ENCODE measurements at regions not wholly inside any gene's neighbourhood (a gene's known extent, or its start where the extent isn't known, plus 50 kb on each side); places are given as distances from the start of the nearest gene placed in this dataset.
A peak's percentile ranks its signal among the peaks of the same experiment; 100 is the strongest.

DNA sequence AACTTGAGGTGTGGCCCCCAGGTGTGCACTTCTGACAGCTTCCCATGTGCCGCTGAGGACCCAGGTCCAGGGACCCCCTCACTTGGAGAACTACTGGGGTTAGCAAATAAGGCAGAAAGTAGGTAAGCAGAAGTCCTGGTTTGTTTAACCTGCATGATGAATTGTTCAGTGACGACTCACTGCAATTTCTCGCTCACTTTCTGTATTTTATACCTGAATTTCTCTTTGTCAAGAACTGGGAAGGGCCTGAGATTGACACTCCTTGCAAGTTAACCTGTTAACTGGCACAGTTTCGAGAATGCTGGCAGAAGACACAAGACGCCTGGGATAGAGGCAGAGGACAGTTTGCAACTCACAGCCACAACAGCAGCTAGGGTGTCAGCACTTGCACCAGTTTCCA is 164.5 kb upstream of the NCK2 start:
- H3K27me3 ChIP-seq (ENCODE audit: insufficient read depth, low read length), result peaks cover 45% of the 10 kb centered on the region
- H3K4me1 ChIP-seq (ENCODE audit: control insufficient read depth, insufficient read depth, low read length, unreplicated experiment), result peaks cover 9% of the 10 kb centered on the region
- H2AFZ ChIP-seq (ENCODE audit: low read length, unreplicated experiment), result no peak overlapping the region
- H3K36me3 ChIP-seq (ENCODE audit: insufficient read depth, low read length), result no peaks in the 10 kb centered on the region
- no peaks in the 10 kb centered on the region for H3K79me2 ChIP-seq (ENCODE audit: control insufficient read depth, insufficient read depth, low read length, unreplicated experiment)
- no peak overlapping the region for H3K27ac ChIP-seq (ENCODE audit: low read depth, low read length)
- H3K4me3 ChIP-seq (ENCODE audit: low read depth, low read length), result no peak overlapping the region

DNA sequence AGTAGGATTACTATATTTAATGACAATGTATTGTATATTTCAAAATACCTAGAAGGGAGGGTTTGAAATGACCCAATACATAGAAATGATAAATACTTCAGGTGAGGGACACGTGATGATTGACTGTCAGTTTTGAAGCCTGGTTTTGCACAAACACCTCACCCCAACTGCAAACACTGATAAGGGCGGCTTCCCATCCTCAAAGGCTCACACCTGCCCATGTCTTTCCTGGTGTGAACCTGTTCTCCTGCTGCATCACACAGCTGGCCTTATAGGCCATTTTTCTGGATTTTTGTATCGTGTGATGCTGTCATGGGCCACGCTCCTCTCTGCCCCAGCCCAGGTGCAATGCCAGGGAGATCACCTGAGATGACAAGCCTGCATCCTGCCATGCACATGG is 166.5 kb upstream of the NCK2 start:
- H3K4me1 ChIP-seq (ENCODE audit: control insufficient read depth, insufficient read depth, low read length, unreplicated experiment), result peaks cover 15% of the 10 kb centered on the region
- no peak overlapping the region for H2AFZ ChIP-seq (ENCODE audit: low read length, unreplicated experiment)
- H3K79me2 ChIP-seq (ENCODE audit: control insufficient read depth, insufficient read depth, low read length, unreplicated experiment), result no peaks in the 10 kb centered on the region
- H3K36me3 ChIP-seq (ENCODE audit: insufficient read depth, low read length), result no peaks in the 10 kb centered on the region
- H3K27me3 ChIP-seq (ENCODE audit: insufficient read depth, low read length), result peaks cover 26% of the 10 kb centered on the region
- H3K27ac ChIP-seq (ENCODE audit: low read depth, low read length), result no peak overlapping the region
- no peak overlapping the region for H3K4me3 ChIP-seq (ENCODE audit: low read depth, low read length)

DNA sequence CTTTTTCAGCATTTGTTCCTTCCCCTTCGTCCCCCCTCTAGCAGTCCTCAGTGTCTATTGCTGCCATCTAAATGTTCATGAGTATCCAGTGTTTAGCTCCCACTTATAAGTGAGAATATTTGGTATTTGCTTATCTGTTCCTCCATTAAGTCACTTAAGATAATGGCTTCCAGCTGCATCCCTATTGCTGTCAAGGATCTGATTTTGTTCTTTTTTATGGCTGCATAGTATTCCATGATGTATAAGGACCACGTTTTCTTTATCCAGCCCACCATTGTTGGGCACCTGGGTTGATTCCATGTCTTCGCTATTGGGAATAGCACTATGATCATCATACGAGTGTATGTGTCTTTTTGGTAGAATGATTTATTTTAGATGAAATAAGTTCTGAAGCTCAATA is 166.9 kb upstream of the NCK2 start:
- H3K79me2 ChIP-seq (ENCODE audit: control insufficient read depth, insufficient read depth, low read length, unreplicated experiment), result no peaks in the 10 kb centered on the region
- H3K36me3 ChIP-seq (ENCODE audit: insufficient read depth, low read length), result no peaks in the 10 kb centered on the region
- H3K4me1 ChIP-seq (ENCODE audit: control insufficient read depth, insufficient read depth, low read length, unreplicated experiment), result peaks cover 19% of the 10 kb centered on the region
- H3K4me3 ChIP-seq (ENCODE audit: low read depth, low read length), result no peak overlapping the region
- H3K27ac ChIP-seq (ENCODE audit: low read depth, low read length), result no peak overlapping the region
- peaks cover 22% of the 10 kb centered on the region for H3K27me3 ChIP-seq (ENCODE audit: insufficient read depth, low read length)
- no peak overlapping the region for H2AFZ ChIP-seq (ENCODE audit: low read length, unreplicated experiment)

DNA sequence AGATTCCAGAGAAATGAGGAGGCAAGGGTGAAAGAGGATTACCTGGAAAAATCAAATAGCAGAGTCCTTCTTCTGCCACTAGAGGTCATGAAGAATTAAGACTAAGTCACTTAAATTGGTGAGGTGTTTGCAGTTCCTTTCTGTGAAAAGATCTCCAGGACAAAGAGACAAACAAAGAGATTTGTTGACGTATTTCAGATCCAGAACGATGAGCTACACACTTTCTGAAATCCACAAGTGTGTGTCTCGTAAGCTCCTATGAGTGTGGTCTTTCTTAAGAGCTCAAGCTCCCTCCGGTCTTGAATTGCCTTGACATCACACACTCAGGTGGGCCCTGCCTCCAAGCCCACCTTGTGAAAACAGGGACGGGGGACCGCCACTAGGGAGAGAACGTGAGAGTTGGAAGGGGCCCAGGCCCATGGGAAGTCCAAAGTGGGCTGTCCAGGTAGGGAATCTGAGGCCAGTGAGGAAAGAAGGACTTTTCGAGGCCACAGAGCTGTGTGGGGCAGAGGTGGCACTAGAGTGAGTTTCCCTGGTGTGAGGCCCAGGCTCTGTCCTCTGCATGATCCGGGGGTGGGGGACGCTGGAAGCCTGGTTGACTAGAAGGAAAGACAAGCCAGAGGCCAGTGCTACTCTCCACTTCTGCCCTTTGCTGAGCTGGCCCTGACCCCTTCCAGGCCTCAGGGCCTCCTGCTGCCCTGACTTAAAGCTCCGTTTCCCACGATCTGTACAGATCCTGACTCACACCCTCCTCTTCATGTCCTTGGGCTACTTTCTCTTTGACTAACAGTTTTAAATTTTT is 168.1 kb upstream of the NCK2 start:
- no peak overlapping the region for H3K4me3 ChIP-seq (ENCODE audit: low read depth, low read length)
- no peak overlapping the region for H3K27ac ChIP-seq (ENCODE audit: low read depth, low read length)
- no peaks in the 10 kb centered on the region for H3K79me2 ChIP-seq (ENCODE audit: control insufficient read depth, insufficient read depth, low read length, unreplicated experiment)
- H3K36me3 ChIP-seq (ENCODE audit: insufficient read depth, low read length), result no peaks in the 10 kb centered on the region
- H3K4me1 ChIP-seq (ENCODE audit: control insufficient read depth, insufficient read depth, low read length, unreplicated experiment), result peaks cover 20% of the 10 kb centered on the region
- peaks cover 18% of the 10 kb centered on the region for H3K27me3 ChIP-seq (ENCODE audit: insufficient read depth, low read length)
- no peak overlapping the region for H2AFZ ChIP-seq (ENCODE audit: low read length, unreplicated experiment)

DNA sequence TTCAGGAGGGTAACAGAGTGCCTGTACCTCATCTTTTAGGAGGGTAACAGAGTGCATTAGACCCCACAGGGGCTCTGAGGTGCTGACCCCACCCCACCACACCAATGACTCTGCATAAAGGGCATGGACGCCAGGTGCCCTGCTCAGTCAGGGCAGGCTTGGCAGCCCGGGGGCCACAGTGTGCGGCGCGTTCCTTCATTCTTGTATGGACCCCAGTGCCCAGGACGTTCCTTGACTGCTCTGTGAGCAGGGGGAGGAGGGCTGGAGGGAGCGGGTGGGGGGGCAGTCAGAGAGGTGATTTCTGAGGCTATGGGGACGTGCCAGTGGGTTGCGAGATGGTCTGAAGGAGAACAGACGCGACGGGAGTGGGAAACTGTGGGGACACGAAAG is 168.7 kb upstream of the NCK2 start:
- Histone ChIP-seq H3K27me3 (ENCODE audit: insufficient read depth, low read length) (peaks cover 15% of the 10 kb centered on the region), H3K79me2 (ENCODE audit: control insufficient read depth, insufficient read depth, low read length, unreplicated experiment) (no peaks in the 10 kb centered on the region), H3K4me3 (ENCODE audit: low read depth, low read length) (peak overlapping the region; percentile 70; the same call in 1 of the 2 replicates), H2AFZ (ENCODE audit: low read length, unreplicated experiment) (no peak overlapping the region), H3K4me1 (ENCODE audit: control insufficient read depth, insufficient read depth, low read length, unreplicated experiment) (peaks cover 20% of the 10 kb centered on the region), H3K27ac (ENCODE audit: low read depth, low read length) (no peak overlapping the region), H3K36me3 (ENCODE audit: insufficient read depth, low read length) (no peaks in the 10 kb centered on the region)

DNA sequence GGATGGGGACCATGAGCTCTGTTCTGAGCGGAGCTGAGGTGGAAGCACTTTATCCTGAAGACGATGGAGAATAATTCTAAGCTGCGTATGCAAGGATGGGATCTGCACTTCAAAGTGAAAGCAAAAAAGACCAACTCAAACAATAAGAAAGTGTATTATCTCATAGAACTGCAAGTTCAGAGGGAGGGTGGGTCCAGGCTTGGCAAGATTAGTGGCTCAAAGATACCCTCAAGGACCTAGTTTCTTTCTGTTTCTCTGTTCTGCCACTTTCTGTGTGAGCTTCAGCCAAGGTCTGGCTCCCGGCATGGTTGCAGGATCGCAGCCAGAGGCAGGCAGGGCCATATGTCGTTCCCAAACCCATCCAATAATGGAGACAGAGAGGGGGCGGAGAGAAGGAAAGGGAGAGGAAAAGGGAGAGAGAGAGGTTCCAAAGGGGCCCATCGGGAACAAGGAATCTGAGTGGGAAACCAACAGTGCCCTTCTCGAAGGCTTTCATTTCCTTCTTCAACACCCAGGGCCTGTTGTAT is 169.2 kb upstream of the NCK2 start:
- peaks cover 10% of the 10 kb centered on the region; the same call in 1 of the 2 replicates for H3K27me3 ChIP-seq (ENCODE audit: insufficient read depth, low read length)
- H3K4me1 ChIP-seq (ENCODE audit: control insufficient read depth, insufficient read depth, low read length, unreplicated experiment), result peaks cover 20% of the 10 kb centered on the region
- H3K79me2 ChIP-seq (ENCODE audit: control insufficient read depth, insufficient read depth, low read length, unreplicated experiment), result no peaks in the 10 kb centered on the region
- H3K36me3 ChIP-seq (ENCODE audit: insufficient read depth, low read length), result no peaks in the 10 kb centered on the region
- peak overlapping the region; percentile 63 for H2AFZ ChIP-seq (ENCODE audit: low read length, unreplicated experiment)
- H3K27ac ChIP-seq (ENCODE audit: low read depth, low read length), result no peak overlapping the region
- H3K4me3 ChIP-seq (ENCODE audit: low read depth, low read length), result peak overlapping the region; percentile 70

DNA sequence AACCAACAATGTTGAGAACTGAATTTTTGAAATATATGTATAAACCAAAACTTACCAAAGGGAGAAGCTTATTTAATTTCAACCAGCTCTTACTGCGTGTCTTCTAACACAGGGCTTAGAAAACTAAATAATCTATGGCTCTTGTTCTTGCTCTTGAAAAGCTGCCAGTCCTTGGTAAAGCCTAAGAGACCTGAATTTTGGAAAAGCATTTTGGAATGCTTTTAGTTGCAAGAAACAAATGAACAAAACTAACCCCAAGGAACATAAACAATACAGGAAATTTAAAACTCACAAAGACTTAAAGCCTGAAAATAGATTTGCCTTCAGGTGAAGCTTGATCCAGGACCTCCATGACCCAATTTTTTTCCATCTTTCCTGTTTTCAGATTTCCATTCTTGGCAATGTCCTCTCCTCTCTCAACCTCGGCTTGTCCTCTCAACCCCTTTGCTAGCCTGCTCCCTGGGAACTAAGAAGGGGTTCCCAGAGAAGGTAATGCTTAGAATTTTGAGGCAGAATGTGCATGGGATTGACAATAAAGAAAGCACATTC is 169.8 kb upstream of the NCK2 start:
- Histone ChIP-seq H3K27me3 (ENCODE audit: insufficient read depth, low read length) (0 out of 2 replicates have a peak, but pooled peaks cover 6% of the 10 kb centered on the region), H3K79me2 (ENCODE audit: control insufficient read depth, insufficient read depth, low read length, unreplicated experiment) (no peaks in the 10 kb centered on the region), H3K27ac (ENCODE audit: low read depth, low read length) (no peak overlapping the region), H3K4me3 (ENCODE audit: low read depth, low read length) (no peak overlapping the region), H3K36me3 (ENCODE audit: insufficient read depth, low read length) (no peaks in the 10 kb centered on the region), H2AFZ (ENCODE audit: low read length, unreplicated experiment) (no peak overlapping the region), H3K4me1 (ENCODE audit: control insufficient read depth, insufficient read depth, low read length, unreplicated experiment) (peaks cover 20% of the 10 kb centered on the region)

DNA sequence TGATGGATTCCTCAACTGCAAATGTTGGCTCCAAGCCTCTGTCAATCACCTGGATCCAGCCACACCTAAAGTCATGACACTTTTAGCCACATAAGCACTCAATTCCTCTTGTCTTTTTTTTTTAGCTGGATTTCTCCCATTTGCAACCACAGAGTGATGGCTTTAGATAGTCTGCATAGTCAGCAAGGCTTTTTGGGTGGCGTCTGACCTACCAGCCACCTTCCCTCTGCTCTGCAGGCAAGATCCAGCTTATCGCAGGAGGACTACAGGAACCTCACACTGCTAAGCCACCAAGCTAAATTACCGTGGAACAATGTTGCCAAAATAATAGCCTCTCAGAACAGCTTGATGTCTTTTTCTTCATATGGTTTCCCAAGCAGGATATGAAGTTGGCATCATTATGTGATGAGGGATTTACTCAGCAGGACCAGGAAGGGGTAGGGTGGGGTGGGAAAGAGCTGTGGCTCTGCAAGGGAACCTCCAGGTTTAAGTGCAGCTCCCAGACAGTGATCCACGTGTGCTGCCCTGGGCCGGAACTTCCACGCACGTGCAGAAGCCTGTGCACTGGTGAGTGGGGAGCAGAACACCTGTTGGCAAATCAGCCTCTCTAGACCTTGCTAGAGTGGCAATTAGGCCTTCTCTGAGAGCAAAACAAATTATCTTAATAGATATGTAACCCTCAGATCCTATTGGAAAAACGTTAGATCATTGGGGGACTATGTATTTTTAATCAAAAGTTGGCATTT is 170.6 kb upstream of the NCK2 start:
- Histone ChIP-seq H3K4me1 (ENCODE audit: control insufficient read depth, insufficient read depth, low read length, unreplicated experiment) (peaks cover 20% of the 10 kb centered on the region), H3K27ac (ENCODE audit: low read depth, low read length) (no peak overlapping the region), H2AFZ (ENCODE audit: low read length, unreplicated experiment) (no peak overlapping the region), H3K27me3 (ENCODE audit: insufficient read depth, low read length) (peaks cover 12% of the 10 kb centered on the region; the same call in 1 of the 2 replicates), H3K4me3 (ENCODE audit: low read depth, low read length) (peak overlapping the region; percentile 69; the same call in 1 of the 2 replicates), H3K36me3 (ENCODE audit: insufficient read depth, low read length) (no peaks in the 10 kb centered on the region), H3K79me2 (ENCODE audit: control insufficient read depth, insufficient read depth, low read length, unreplicated experiment) (no peaks in the 10 kb centered on the region)

DNA sequence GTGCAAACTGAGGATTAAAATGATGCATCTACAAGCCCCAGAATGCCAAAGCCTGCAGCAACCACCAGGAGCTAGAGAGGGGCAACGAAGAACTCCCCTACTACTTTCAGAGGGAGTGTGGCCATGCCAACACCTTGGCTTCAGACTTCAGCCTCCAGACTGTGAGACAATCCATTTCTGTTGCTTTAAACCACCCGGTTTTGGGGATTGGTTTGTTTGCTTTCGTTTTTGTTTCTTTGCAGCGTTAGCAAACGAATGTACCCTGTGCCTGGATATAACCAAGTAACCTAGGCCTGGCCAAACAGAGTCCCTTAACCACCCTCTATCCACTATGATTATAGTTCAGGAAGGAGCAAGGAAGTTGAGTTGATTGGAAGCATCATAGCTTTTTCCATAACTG is 171.2 kb upstream of the NCK2 start:
- H3K4me1 ChIP-seq (ENCODE audit: control insufficient read depth, insufficient read depth, low read length, unreplicated experiment), result peaks cover 20% of the 10 kb centered on the region
- no peaks in the 10 kb centered on the region for H3K79me2 ChIP-seq (ENCODE audit: control insufficient read depth, insufficient read depth, low read length, unreplicated experiment)
- peaks cover 13% of the 10 kb centered on the region for H3K27me3 ChIP-seq (ENCODE audit: insufficient read depth, low read length)
- H3K27ac ChIP-seq (ENCODE audit: low read depth, low read length), result no peak overlapping the region
- peak overlapping the region; percentile 84 for H2AFZ ChIP-seq (ENCODE audit: low read length, unreplicated experiment)
- no peaks in the 10 kb centered on the region for H3K36me3 ChIP-seq (ENCODE audit: insufficient read depth, low read length)
- H3K4me3 ChIP-seq (ENCODE audit: low read depth, low read length), result peak overlapping the region; percentile 69

DNA sequence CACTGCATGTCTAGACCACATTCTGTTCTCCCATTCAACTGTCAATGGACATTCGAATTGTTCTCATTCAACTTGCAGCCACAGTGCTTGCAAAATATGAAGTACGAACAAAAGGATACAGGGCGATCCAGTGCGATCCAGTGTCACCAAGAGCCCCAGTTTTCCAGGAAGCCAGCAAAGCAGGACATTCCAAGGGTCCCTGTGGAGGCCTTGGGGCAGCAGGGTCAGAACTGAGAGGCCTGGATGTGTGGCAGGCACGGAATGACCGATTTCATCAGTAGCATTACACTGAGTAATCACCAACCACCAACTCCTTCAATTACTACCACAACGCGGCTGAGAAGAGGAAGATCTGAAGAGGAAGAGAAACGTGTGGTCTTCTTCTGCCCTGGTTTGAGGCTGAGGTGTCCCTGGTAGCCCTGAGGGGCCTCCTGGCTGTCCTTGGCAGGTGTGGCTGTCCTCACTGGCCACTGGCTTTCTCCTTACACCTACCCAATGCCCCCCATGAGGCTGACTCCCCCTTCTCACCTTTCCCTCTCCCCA is 172.7 kb upstream of the FHL2 start:
- no peak overlapping the region for H3K4me3 ChIP-seq (ENCODE audit: low read depth, low read length)
- H3K27me3 ChIP-seq (ENCODE audit: insufficient read depth, low read length), result peaks cover 31% of the 10 kb centered on the region
- H3K27ac ChIP-seq (ENCODE audit: low read depth, low read length), result no peak overlapping the region
- no peaks in the 10 kb centered on the region for H3K36me3 ChIP-seq (ENCODE audit: insufficient read depth, low read length)
- H2AFZ ChIP-seq (ENCODE audit: low read length, unreplicated experiment), result no peak overlapping the region
- H3K4me1 ChIP-seq (ENCODE audit: control insufficient read depth, insufficient read depth, low read length, unreplicated experiment), result peaks cover 22% of the 10 kb centered on the region
- no peaks in the 10 kb centered on the region for H3K79me2 ChIP-seq (ENCODE audit: control insufficient read depth, insufficient read depth, low read length, unreplicated experiment)
